NT2/D1 (cell line): ENCODE measurements at regions not wholly inside any gene's neighbourhood (a gene's known extent, or its start where the extent isn't known, plus 50 kb on each side); places are given as distances from the start of the nearest gene placed in this dataset.

Source experiments
- DNase-seq: peaks from one replicate; pipeline ENCODE4 v3.0.0-alpha.2; 2011; ENCODE audit warnings: low read depth, low spot score
- H3K27me3 ChIP-seq: 2 replicates; pipeline ENCODE4 v1.6.0; 2011; ENCODE audit warnings: mild to moderate bottlenecking; ENCODE audit not compliant: insufficient read length, insufficient read depth
- H3K36me3 ChIP-seq: 2 replicates; pipeline ENCODE4 v1.6.1; 2011; ENCODE audit warnings: mild to moderate bottlenecking, low read length, mixed read lengths; ENCODE audit not compliant: insufficient read depth, insufficient read length
- H3K4me1 ChIP-seq: 2 replicates; pipeline ENCODE4 v1.5.1; 2011; ENCODE audit not compliant: insufficient read depth, insufficient read length
- H3K4me3 ChIP-seq: 2 replicates; pipeline ENCODE4 v1.5.1; 2011; ENCODE audit warnings: low read depth; ENCODE audit not compliant: insufficient read length
- H3K9ac ChIP-seq: 2 replicates; pipeline ENCODE4 v1.6.0; 2011; ENCODE audit warnings: low read depth; ENCODE audit not compliant: insufficient read length
- H3K9me3 ChIP-seq: 2 replicates; pipeline ENCODE4 v1.5.1; 2011; ENCODE audit warnings: mild to moderate bottlenecking, low read length; ENCODE audit not compliant: insufficient read depth
- SUZ12 ChIP-seq: IDR thresholded peaks from 2 replicates; pipeline ENCODE4 v1.6.1; 2011; ENCODE audit not compliant: insufficient read length, insufficient read depth; ENCODE audit errors: extremely low read depth
- YY1 ChIP-seq: IDR thresholded peaks from 2 replicates; pipeline ENCODE4 v1.6.1; 2011; ENCODE audit not compliant: insufficient read length, insufficient read depth
- ZNF274 ChIP-seq: IDR thresholded peaks from 2 replicates; pipeline ENCODE4 v1.6.1; 2011; ENCODE audit warnings: mild to moderate bottlenecking, low read depth, low read length

- H3K9ac ChIP-seq = no peak overlapping the region
- H3K27me3 ChIP-seq = no peaks in the 10 kb centered on the region
- no peaks in the 10 kb centered on the region for H3K36me3 ChIP-seq
- DNase-seq = no peak
- H3K4me1 ChIP-seq = no peaks in the 10 kb centered on the region
- TF ChIP-seq SUZ12 = no peak
- TF ChIP-seq YY1 = no peak
- TF ChIP-seq ZNF274 = no peak
- no peaks in the 10 kb centered on the region for H3K9me3 ChIP-seq
- H3K4me3 ChIP-seq = no peak overlapping the region
Measured at GRCh38 chr4:144575181-144575580, 70.8 kb upstream of the HHIP start.

DNA sequence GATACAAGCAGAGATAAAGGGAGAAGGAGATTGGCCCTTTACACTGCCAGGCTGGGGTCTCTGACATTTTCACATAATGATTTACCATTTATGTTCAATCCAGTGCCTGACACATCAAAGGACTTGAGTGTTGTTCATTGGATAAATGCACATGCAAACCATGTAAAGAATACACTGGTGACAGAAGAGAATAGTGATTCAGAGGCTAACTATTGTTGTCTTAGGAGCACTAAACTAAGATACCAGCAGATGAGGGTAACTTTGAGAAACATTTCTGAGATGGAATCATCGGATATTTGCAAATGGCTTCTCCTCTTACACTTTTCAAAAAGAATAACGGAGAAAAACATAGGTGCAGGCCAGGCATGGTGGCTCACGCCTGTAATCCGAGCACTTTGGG, 67.3 kb upstream of the HHIP start:
- Histone ChIP-seq H3K4me3 (no peak overlapping the region), H3K27me3 (no peaks in the 10 kb centered on the region), H3K9me3 (no peaks in the 10 kb centered on the region), H3K9ac (no peak overlapping the region), H3K4me1 (no peaks in the 10 kb centered on the region), H3K36me3 (no peaks in the 10 kb centered on the region)
- TF ChIP-seq YY1 = no peak
- no peak for DNase-seq

DNA sequence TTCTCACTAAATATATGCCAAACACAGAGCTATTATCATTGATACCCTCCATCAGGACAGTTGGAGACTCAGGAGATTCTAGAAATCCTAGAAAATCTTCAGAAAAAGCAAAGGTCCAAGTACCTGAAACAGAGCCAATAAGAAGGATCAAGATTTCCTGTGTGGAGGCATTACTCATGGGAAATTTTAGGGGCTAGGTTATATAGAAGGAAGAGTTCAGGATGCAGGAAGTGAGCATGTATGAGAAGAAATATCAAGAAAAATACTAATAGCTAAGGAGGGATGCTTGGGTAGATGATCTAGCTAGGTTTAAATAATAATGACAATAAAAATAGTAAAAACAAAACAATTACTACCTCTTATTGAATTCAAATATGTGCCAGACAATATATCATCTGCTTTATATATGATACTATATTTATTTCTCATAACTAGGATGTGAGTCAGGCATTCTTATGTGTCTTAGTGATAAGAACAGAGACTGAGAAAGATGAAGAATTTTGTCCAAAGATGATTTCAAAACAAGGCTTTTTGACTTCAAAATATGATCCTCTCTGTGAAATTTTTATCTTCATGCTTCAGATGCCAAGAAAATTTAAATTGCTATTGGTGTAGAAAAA, 66.4 kb upstream of the HHIP start:
- H3K36me3 ChIP-seq = no peaks in the 10 kb centered on the region
- H3K4me3 ChIP-seq = no peak overlapping the region
- TF ChIP-seq YY1 (no peak), ZNF274 (no peak), SUZ12 (no peak)
- no peak overlapping the region for H3K9ac ChIP-seq
- H3K27me3 ChIP-seq = no peaks in the 10 kb centered on the region
- no peaks in the 10 kb centered on the region for H3K4me1 ChIP-seq
- DNase-seq = no peak
- no peaks in the 10 kb centered on the region for H3K9me3 ChIP-seq

DNA sequence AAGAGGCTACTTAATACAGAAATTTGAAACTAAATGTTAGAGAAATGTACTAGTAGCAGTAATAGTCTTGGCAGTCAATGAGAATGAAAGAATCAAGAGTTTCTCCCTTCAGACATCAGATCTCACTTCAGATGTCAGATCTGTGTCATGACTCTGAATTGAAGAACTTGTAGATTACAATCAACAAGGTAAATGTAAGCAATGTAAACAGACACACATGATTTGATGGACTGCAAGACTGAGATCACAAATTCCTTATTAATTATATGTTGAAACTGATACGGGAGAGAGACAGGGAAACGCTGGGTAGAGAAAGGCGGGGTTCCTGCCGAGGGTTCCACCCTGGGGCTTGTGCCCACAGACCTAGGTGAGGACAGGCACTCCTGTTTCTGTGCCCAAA, 65.5 kb upstream of the HHIP start:
- H3K27me3 ChIP-seq = no peaks in the 10 kb centered on the region
- H3K9me3 ChIP-seq = no peaks in the 10 kb centered on the region
- H3K4me3 ChIP-seq = no peak overlapping the region
- no peak for DNase-seq
- H3K9ac ChIP-seq = no peak overlapping the region
- no peaks in the 10 kb centered on the region for H3K4me1 ChIP-seq
- TF ChIP-seq SUZ12 = no peak
- no peak for TF ChIP-seq YY1
- TF ChIP-seq ZNF274 = no peak
- no peaks in the 10 kb centered on the region for H3K36me3 ChIP-seq

- no peaks in the 10 kb centered on the region for H3K9me3 ChIP-seq
- no peak overlapping the region for H3K4me3 ChIP-seq
- no peaks in the 10 kb centered on the region for H3K4me1 ChIP-seq
- TF ChIP-seq YY1 (no peak), ZNF274 (no peak), SUZ12 (no peak)
- no peaks in the 10 kb centered on the region for H3K36me3 ChIP-seq
- H3K9ac ChIP-seq = no peak overlapping the region
- no peak for DNase-seq
- H3K27me3 ChIP-seq = no peaks in the 10 kb centered on the region
Measured at GRCh38 chr4:144582105-144582850, 63.7 kb upstream of the HHIP start.

GRCh38 chr4:144582975-144583374, 63.0 kb upstream of the HHIP start:
- Histone ChIP-seq H3K4me3 (no peak overlapping the region), H3K27me3 (no peaks in the 10 kb centered on the region), H3K9me3 (no peaks in the 10 kb centered on the region), H3K4me1 (no peaks in the 10 kb centered on the region), H3K9ac (no peak overlapping the region), H3K36me3 (no peaks in the 10 kb centered on the region)
- TF ChIP-seq ZNF274 = no peak
- TF ChIP-seq YY1 = no peak
- TF ChIP-seq SUZ12 = no peak
- no peak for DNase-seq

GRCh38 chr4:144583658-144584057, 62.3 kb upstream of the HHIP start:
- H3K9ac ChIP-seq = no peak overlapping the region
- no peaks in the 10 kb centered on the region for H3K27me3 ChIP-seq
- no peak overlapping the region for H3K4me3 ChIP-seq
- H3K4me1 ChIP-seq = no peaks in the 10 kb centered on the region
- no peaks in the 10 kb centered on the region for H3K36me3 ChIP-seq
- no peak for DNase-seq
- H3K9me3 ChIP-seq = no peaks in the 10 kb centered on the region
- TF ChIP-seq SUZ12 (no peak), YY1 (no peak), ZNF274 (no peak)
